22Rv1 (cell line): ENCODE measurements at regions not wholly inside any gene's neighbourhood (a gene's known extent, or its start where the extent isn't known, plus 50 kb on each side); places are given as distances from the start of the nearest gene placed in this dataset.
"Not testable (repeated sequence)": the region's sequence is repeated elsewhere in the genome, so short reads cannot be mapped to it uniquely, and the experiment has no call there.

ENCODE experiments used
- H3K27ac ChIP-seq: fragments of 450-650 bp; 2 replicates; pipeline ENCODE4 v1.5.1; 2017
- ZFX ChIP-seq: fragments of 450-650 bp; IDR thresholded peaks from 2 replicates; pipeline ENCODE4 v1.6.1; 2017; ENCODE audit warnings: antibody characterized with exemption, borderline replicate concordance
- TF ChIP-seq, protein P1 (sequence below): fragments of 450-650 bp; IDR thresholded peaks from 2 replicates; pipeline ENCODE4 v1.5.1; 2017; ENCODE audit warnings: mild to moderate bottlenecking

GRCh38 chr3:83226751-83227150 is 1465.3 kb upstream of the GBE1 start:
- H3K27ac ChIP-seq = no peak overlapping the region
- TF ChIP-seq, protein P1, sequence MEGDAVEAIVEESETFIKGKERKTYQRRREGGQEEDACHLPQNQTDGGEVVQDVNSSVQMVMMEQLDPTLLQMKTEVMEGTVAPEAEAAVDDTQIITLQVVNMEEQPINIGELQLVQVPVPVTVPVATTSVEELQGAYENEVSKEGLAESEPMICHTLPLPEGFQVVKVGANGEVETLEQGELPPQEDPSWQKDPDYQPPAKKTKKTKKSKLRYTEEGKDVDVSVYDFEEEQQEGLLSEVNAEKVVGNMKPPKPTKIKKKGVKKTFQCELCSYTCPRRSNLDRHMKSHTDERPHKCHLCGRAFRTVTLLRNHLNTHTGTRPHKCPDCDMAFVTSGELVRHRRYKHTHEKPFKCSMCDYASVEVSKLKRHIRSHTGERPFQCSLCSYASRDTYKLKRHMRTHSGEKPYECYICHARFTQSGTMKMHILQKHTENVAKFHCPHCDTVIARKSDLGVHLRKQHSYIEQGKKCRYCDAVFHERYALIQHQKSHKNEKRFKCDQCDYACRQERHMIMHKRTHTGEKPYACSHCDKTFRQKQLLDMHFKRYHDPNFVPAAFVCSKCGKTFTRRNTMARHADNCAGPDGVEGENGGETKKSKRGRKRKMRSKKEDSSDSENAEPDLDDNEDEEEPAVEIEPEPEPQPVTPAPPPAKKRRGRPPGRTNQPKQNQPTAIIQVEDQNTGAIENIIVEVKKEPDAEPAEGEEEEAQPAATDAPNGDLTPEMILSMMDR = no peak
- TF ChIP-seq ZFX = no peak

GRCh38 chr3:83224101-83224868 is 1462.8 kb upstream of the GBE1 start:
- TF ChIP-seq, protein P1 = no peak
- TF ChIP-seq ZFX = no peak
- no peak overlapping the region for H3K27ac ChIP-seq

DNA sequence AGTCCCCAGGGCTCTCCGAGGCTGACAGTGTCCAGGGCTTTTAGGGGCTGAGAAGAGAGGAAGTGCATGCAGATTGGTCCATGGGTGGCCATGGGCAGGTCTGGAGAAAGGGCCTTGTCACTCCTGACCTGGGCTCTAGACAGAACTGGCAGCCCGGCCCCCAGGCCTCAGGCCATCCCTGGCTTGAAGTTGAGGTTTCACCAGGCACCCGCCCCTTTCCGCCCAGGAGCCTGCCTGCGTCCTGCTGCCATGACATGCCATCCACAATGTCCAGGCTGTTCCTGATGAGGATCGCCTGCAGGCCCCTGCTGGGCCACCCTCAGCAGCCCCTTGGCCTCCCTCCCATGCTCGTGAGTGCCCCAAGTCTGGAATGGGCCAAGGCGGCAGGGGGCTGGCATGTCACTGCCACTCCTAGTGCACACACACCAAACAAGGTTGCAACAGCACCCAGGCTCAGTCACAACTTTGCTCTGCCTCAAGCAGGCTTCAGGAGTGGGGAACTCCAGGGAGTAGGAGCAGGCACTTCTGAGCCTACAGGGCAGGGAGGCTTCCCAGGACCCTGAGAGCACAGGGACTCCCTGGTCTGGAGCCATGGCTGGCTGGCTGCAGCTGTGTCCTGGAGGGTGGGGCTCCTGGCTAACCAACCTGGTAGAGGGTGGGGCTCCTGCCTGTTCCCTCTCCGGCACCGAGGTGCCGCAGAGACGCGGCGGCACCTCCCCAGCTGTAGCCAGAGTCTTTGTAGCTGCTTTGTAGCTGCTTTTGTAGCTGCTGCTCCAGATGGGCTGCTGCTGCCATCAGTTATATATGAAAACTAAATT is 1457.1 kb upstream of the GBE1 start:
- no peak overlapping the region for H3K27ac ChIP-seq
- TF ChIP-seq, protein P1 = no peak
- TF ChIP-seq ZFX = no peak

GRCh38 chr3:83217595-83218118 is 1456.2 kb upstream of the GBE1 start:
- H3K27ac ChIP-seq = not testable (repeated sequence)

DNA sequence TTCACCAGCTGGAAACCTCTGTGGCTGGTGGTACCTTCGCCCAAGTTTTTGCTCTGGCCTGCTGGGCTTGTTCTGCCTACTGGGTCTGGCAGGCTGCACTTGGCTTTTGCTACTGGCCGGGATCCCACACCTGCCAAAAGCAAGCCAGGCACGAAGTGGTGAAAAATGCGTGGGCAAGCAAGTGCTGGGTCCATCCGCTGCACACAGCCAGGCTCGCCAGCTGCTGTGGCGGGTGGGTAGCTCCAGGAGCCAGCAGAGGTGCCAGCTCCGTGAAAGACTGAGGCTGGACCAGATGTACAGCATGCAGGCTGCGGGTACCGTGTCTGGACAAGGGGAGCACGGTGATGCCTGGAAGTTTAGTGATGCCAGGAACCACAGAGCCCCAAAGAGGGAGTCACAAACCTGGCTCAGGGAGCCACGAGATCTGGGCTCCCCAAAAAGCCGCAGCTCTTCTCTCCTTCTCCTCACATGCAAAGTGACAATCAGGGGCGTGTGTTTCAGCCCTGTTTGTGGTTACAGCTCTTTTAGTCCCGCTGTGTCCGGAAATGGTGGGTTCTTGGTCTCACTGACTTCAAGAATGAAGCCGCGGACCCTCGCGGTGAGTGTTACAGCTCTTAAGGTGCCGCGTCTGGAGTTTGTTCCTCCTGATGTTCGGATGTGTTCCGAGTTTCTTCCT is 1455.6 kb upstream of the GBE1 start:
- TF ChIP-seq ZFX = no peak
- TF ChIP-seq, protein P1 = no peak
- no peak overlapping the region for H3K27ac ChIP-seq

DNA sequence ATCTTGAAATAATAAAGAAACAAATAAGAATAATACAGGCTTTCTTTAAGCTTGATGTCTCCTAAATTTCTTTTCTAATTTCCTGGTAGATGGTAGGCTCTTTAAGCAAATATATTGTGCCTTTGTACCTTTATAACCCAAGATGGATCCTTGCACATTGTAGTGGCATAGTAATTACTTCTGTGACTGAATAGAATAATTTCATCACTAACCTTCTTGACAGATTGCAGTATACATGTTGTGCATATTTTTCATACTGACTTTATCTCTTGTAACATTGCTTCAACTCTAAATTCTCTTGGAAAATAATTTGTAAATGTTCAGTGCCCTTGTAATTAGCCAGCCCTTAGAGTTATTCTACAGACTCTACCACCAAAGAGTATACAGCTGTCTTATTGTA is 1433.8 kb upstream of the GBE1 start:
- TF ChIP-seq, protein P1 = no peak
- TF ChIP-seq ZFX = no peak

GRCh38 chr3:83193526-83193925 is 1432.1 kb upstream of the GBE1 start:
- no peak overlapping the region for H3K27ac ChIP-seq
- TF ChIP-seq ZFX = no peak
- TF ChIP-seq, protein P1 = no peak

More for the DNA sequence above, 1433.8 kb upstream of the GBE1 start:
- no peak overlapping the region for H3K27ac ChIP-seq
